ENCODE measurements at regions not wholly inside any gene's neighbourhood (a gene's known extent, or its start where the extent isn't known, plus 50 kb on each side); places are given as distances from the start of the nearest gene placed in this dataset.
A peak's percentile ranks its signal among the peaks of the same experiment; 100 is the strongest.

GRCh38 chr11:80816454-80816847, 1375.6 kb upstream of the TENM4 start:
- Histone ChIP-seq H3K36me3 (ENCODE audit: control insufficient read depth in 1 of 2, insufficient read depth in 2 of 2, low read depth in 1 of 2, low read length in 2 of 2) (no peaks in the 10 kb centered on the region), H2AFZ (ENCODE audit: low read depth, low read length) (no peak overlapping the region), H4K91ac (ENCODE audit: low read length) (no peak overlapping the region), H2BK12ac (ENCODE audit: low read length in 2 of 2) (no peak overlapping the region), H3K79me1 (replicated peaks; ENCODE audit: low read length, poor library complexity, severe bottlenecking) (no peaks in the 10 kb centered on the region), H3K27ac (ENCODE audit: low read length, poor library complexity, severe bottlenecking) (no peak overlapping the region), H2BK120ac (ENCODE audit: low read depth, low read length) (no peak overlapping the region), H3K4ac (ENCODE audit: low read depth in 1 of 2, low read length in 2 of 2) (no peak overlapping the region), H2BK5ac (ENCODE audit: low read depth, low read length, poor library complexity, severe bottlenecking) (no peak overlapping the region), H4K8ac (ENCODE audit: low read length) (no peak overlapping the region), H3K4me1 (ENCODE audit: control insufficient read depth, insufficient read depth, low read depth, low read length) (no peaks in the 10 kb centered on the region), H3K23ac (ENCODE audit: low read length in 2 of 2) (no peak overlapping the region), H3K18ac (ENCODE audit: low read depth in 1 of 2, low read length in 2 of 2) (no peak overlapping the region), H3K4me3 (ENCODE audit: insufficient read depth in 1 of 2, low read depth in 1 of 2, low read length in 2 of 2) (no peak overlapping the region), H2AK5ac (ENCODE audit: low read length, severe bottlenecking) (no peak overlapping the region), H3K9ac (ENCODE audit: low read length) (no peak overlapping the region), H3K27me3 (ENCODE audit: control insufficient read depth in 1 of 2, insufficient read depth in 1 of 2, low read length in 2 of 2) (no peaks in the 10 kb centered on the region), H3K4me2 (ENCODE audit: low read length, poor library complexity, severe bottlenecking) (no peak overlapping the region), H2BK15ac (ENCODE audit: low read depth, poor library complexity, severe bottlenecking) (no peak overlapping the region), H3K14ac (ENCODE audit: low read length in 2 of 2) (no peak overlapping the region), H3K9me3 (ENCODE audit: control insufficient read depth, low read length) (no peaks in the 10 kb centered on the region)
- no CpG with 5 or more reads among the region's 1 CpG for WGBS
- DNase-seq: no peak

- H3K79me1 ChIP-seq (replicated peaks; ENCODE audit: low read length, poor library complexity, severe bottlenecking): no peaks in the 10 kb centered on the region
- H3K4me1 ChIP-seq (ENCODE audit: control insufficient read depth, insufficient read depth, low read depth, low read length): no peaks in the 10 kb centered on the region
- H2AFZ ChIP-seq (ENCODE audit: low read depth, low read length): no peak overlapping the region
- H3K9me3 ChIP-seq (ENCODE audit: control insufficient read depth, low read length): no peaks in the 10 kb centered on the region
- peak; percentile 7 for DNase-seq
- H3K18ac ChIP-seq (ENCODE audit: low read depth in 1 of 2, low read length in 2 of 2): no peak overlapping the region
- H3K4ac ChIP-seq (ENCODE audit: low read depth in 1 of 2, low read length in 2 of 2): no peak overlapping the region
- H3K27me3 ChIP-seq (ENCODE audit: control insufficient read depth in 1 of 2, insufficient read depth in 1 of 2, low read length in 2 of 2): no peaks in the 10 kb centered on the region
- no peak overlapping the region for H4K8ac ChIP-seq (ENCODE audit: low read length)
- H2AK5ac ChIP-seq (ENCODE audit: low read length, severe bottlenecking): no peak overlapping the region
- no peak overlapping the region for H4K91ac ChIP-seq (ENCODE audit: low read length)
- H3K23ac ChIP-seq (ENCODE audit: low read length in 2 of 2): no peak overlapping the region
- no peaks in the 10 kb centered on the region for H3K36me3 ChIP-seq (ENCODE audit: control insufficient read depth in 1 of 2, insufficient read depth in 2 of 2, low read depth in 1 of 2, low read length in 2 of 2)
- no peak overlapping the region for H3K9ac ChIP-seq (ENCODE audit: low read length)
- H2BK120ac ChIP-seq (ENCODE audit: low read depth, low read length): no peak overlapping the region
- H2BK5ac ChIP-seq (ENCODE audit: low read depth, low read length, poor library complexity, severe bottlenecking): no peak overlapping the region
- no peak overlapping the region for H2BK15ac ChIP-seq (ENCODE audit: low read depth, poor library complexity, severe bottlenecking)
- no peak overlapping the region for H3K14ac ChIP-seq (ENCODE audit: low read length in 2 of 2)
- no peak overlapping the region for H3K4me3 ChIP-seq (ENCODE audit: insufficient read depth in 1 of 2, low read depth in 1 of 2, low read length in 2 of 2)
- 88% methylated on average over 3 of the region's 3 CpGs for WGBS
- H3K27ac ChIP-seq (ENCODE audit: low read length, poor library complexity, severe bottlenecking): no peak overlapping the region
- H2BK12ac ChIP-seq (ENCODE audit: low read length in 2 of 2): no peak overlapping the region
- no peak overlapping the region for H3K4me2 ChIP-seq (ENCODE audit: low read length, poor library complexity, severe bottlenecking)
These were observed 1375.1 kb upstream of the TENM4 start for GRCh38 chr11:80815752-80816453.

DNA sequence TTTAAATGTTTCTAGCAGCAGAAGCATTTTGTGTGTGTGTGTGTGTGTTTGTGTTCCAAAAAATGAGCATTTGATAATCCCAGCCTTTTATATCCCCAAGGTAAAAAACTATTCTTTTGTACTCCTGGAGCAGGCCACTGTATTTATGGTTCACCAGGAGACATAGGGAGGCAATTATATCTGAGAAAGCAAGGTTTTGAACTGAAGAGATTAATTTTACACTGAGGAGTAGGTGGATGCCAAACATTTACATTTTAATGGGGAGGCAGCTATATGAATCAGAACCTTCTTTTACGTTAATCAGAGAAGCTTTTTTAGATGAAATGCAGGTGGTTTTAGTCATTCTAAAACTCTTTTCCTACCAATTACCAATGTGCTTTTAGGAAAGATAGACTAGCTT, 1374.0 kb upstream of the TENM4 start:
- Histone ChIP-seq H3K14ac (ENCODE audit: low read length in 2 of 2) (no peak overlapping the region), H2BK5ac (ENCODE audit: low read depth, low read length, poor library complexity, severe bottlenecking) (no peak overlapping the region), H2BK120ac (ENCODE audit: low read depth, low read length) (no peak overlapping the region), H2AFZ (ENCODE audit: low read depth, low read length) (no peak overlapping the region), H3K9ac (ENCODE audit: low read length) (no peak overlapping the region), H3K23ac (ENCODE audit: low read length in 2 of 2) (no peak overlapping the region), H2AK5ac (ENCODE audit: low read length, severe bottlenecking) (no peak overlapping the region), H3K27ac (ENCODE audit: low read length, poor library complexity, severe bottlenecking) (no peak overlapping the region), H3K4ac (ENCODE audit: low read depth in 1 of 2, low read length in 2 of 2) (no peak overlapping the region), H3K4me1 (ENCODE audit: control insufficient read depth, insufficient read depth, low read depth, low read length) (no peaks in the 10 kb centered on the region), H3K27me3 (ENCODE audit: control insufficient read depth in 1 of 2, insufficient read depth in 1 of 2, low read length in 2 of 2) (no peaks in the 10 kb centered on the region), H3K36me3 (ENCODE audit: control insufficient read depth in 1 of 2, insufficient read depth in 2 of 2, low read depth in 1 of 2, low read length in 2 of 2) (no peaks in the 10 kb centered on the region), H3K79me1 (replicated peaks; ENCODE audit: low read length, poor library complexity, severe bottlenecking) (no peaks in the 10 kb centered on the region), H2BK15ac (ENCODE audit: low read depth, poor library complexity, severe bottlenecking) (no peak overlapping the region), H2BK12ac (ENCODE audit: low read length in 2 of 2) (no peak overlapping the region), H3K4me3 (ENCODE audit: insufficient read depth in 1 of 2, low read depth in 1 of 2, low read length in 2 of 2) (no peak overlapping the region), H4K8ac (ENCODE audit: low read length) (no peak overlapping the region), H4K91ac (ENCODE audit: low read length) (no peak overlapping the region), H3K9me3 (ENCODE audit: control insufficient read depth, low read length) (no peaks in the 10 kb centered on the region), H3K4me2 (ENCODE audit: low read length, poor library complexity, severe bottlenecking) (no peak overlapping the region), H3K18ac (ENCODE audit: low read depth in 1 of 2, low read length in 2 of 2) (no peak overlapping the region)
- DNase-seq: no peak
- WGBS: no CpG with 5 or more reads among the region's 1 CpG

DNA sequence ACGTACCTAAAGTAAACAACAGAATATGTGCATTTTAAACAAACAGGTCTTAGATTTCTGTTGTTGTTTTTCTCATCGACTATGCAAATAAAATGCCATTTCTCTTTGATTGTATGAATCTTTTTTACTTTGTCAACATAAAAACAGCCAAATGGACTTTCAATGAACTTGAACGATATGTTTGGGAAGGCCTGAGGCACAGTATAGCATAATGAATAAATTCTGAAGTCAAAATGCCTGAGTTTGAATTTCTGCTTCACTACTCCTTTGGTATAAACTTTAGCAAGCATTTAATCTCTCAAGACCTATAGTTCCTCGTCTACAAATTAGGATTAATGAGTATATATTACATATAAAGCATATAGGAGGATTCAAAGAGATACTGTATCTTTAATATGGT, 1369.9 kb upstream of the TENM4 start:
- no peak for DNase-seq
- no peak overlapping the region for H3K9ac ChIP-seq (ENCODE audit: low read length)
- H4K91ac ChIP-seq (ENCODE audit: low read length): no peak overlapping the region
- no peaks in the 10 kb centered on the region for H3K36me3 ChIP-seq (ENCODE audit: control insufficient read depth in 1 of 2, insufficient read depth in 2 of 2, low read depth in 1 of 2, low read length in 2 of 2)
- WGBS: 100% methylated on average over 1 of the region's 4 CpGs
- H2BK15ac ChIP-seq (ENCODE audit: low read depth, poor library complexity, severe bottlenecking): no peak overlapping the region
- no peak overlapping the region for H3K4ac ChIP-seq (ENCODE audit: low read depth in 1 of 2, low read length in 2 of 2)
- H2BK120ac ChIP-seq (ENCODE audit: low read depth, low read length): no peak overlapping the region
- H3K23ac ChIP-seq (ENCODE audit: low read length in 2 of 2): no peak overlapping the region
- no peak overlapping the region for H4K8ac ChIP-seq (ENCODE audit: low read length)
- no peaks in the 10 kb centered on the region for H3K27me3 ChIP-seq (ENCODE audit: control insufficient read depth in 1 of 2, insufficient read depth in 1 of 2, low read length in 2 of 2)
- H3K18ac ChIP-seq (ENCODE audit: low read depth in 1 of 2, low read length in 2 of 2): no peak overlapping the region
- H3K9me3 ChIP-seq (ENCODE audit: control insufficient read depth, low read length): no peaks in the 10 kb centered on the region
- H2AK5ac ChIP-seq (ENCODE audit: low read length, severe bottlenecking): no peak overlapping the region
- H3K79me1 ChIP-seq (replicated peaks; ENCODE audit: low read length, poor library complexity, severe bottlenecking): no peaks in the 10 kb centered on the region
- H2AFZ ChIP-seq (ENCODE audit: low read depth, low read length): no peak overlapping the region
- no peak overlapping the region for H3K27ac ChIP-seq (ENCODE audit: low read length, poor library complexity, severe bottlenecking)
- no peak overlapping the region for H3K4me2 ChIP-seq (ENCODE audit: low read length, poor library complexity, severe bottlenecking)
- H2BK5ac ChIP-seq (ENCODE audit: low read depth, low read length, poor library complexity, severe bottlenecking): no peak overlapping the region
- H2BK12ac ChIP-seq (ENCODE audit: low read length in 2 of 2): no peak overlapping the region
- H3K4me3 ChIP-seq (ENCODE audit: insufficient read depth in 1 of 2, low read depth in 1 of 2, low read length in 2 of 2): no peak overlapping the region
- H3K4me1 ChIP-seq (ENCODE audit: control insufficient read depth, insufficient read depth, low read depth, low read length): no peaks in the 10 kb centered on the region
- no peak overlapping the region for H3K14ac ChIP-seq (ENCODE audit: low read length in 2 of 2)
